Stimulated activated naive CD4-positive, alpha-beta T cell treated with Interleukin-2 at 50 U/mL for 16 hours (primary cell): ENCODE measurements at regions not wholly inside any gene's neighbourhood (a gene's known extent, or its start where the extent isn't known, plus 50 kb on each side); places are given as distances from the start of the nearest gene placed in this dataset.
"Not testable (repeated sequence)": the region's sequence is repeated elsewhere in the genome, so short reads cannot be mapped to it uniquely, and the experiment has no call there.

Experiments used
- DNase-seq: peaks from one replicate; lab custom pipeline; 2025; lab: John Stamatoyannopoulos, UW

DNA sequence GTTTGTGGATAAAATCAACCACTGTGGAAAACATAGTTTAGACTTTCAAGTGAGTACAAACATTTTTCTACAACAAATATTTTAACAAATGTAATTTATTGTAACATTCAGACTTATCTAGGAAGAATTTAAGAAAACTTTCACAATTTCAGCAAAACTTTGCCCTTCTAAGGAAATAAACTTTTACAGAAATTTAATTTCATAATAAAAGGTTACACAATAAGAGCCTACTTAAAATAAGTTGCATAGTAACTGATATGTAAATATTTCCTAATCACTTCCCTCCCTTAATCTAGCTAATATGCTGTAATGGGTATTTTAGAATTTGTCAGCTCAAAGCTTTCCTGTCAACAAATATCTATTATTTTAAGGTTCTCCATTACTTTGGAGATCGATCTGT is 1899.9 kb downstream of the MAT2B start:
- no peak for DNase-seq

DNA sequence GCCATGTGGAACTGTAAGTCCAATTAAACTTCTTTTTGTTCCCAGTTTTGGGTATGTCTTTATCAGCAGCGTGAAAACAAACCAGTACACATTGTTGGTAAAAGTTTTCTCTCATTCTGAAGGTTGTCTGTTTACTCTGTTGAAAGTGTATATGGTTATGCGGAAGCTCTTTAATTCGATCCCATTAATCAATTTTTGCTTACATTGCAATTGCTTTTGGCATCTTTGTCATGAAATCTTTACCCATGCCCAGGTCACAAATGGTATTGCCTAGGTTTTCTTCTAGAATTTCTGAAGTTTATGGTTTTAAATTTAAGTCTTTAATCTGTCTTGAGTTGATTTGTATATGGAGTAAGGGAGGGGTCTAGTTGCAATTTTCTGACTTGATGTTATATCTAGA is 1901.9 kb downstream of the MAT2B start:
- DNase-seq: no peak

DNA sequence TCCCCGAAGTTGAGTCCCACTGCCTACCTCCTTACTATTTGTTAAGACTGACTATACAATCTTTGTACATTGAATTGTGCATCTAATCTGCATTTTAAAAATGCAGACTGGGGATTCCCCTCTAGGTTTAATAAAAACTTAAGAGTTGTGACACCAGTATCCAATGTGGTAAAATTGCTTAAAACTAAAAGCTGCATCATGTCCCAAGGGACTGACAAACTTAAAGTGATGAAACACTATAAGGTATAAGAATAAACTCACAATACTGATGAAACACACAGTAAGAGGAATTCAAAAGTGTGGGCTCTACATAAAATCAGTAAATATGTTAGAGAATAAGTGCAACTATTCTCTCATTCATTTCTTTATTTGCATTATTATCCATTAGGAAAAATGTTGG is 1905.1 kb downstream of the MAT2B start:
- no peak for DNase-seq

DNA sequence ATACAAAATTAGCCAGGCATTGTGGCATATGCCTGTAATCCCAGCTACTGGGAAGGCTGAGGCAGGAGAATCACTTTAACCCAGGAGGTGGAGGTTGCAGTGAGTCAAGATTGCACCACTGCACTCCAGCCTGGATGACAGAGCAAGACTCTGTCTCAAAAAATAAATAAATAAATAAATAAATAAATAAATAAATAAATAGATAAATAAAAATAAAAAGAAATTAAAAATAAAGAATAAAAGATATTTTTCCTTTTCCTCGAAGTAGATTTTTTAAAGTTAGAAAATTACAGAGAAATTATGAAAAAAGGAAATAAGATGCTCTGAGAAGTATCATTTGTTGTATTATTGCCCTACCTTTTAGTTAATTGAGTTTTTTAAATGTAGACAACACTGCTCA is 1906.1 kb downstream of the MAT2B start:
- not testable (repeated sequence) for DNase-seq

DNA sequence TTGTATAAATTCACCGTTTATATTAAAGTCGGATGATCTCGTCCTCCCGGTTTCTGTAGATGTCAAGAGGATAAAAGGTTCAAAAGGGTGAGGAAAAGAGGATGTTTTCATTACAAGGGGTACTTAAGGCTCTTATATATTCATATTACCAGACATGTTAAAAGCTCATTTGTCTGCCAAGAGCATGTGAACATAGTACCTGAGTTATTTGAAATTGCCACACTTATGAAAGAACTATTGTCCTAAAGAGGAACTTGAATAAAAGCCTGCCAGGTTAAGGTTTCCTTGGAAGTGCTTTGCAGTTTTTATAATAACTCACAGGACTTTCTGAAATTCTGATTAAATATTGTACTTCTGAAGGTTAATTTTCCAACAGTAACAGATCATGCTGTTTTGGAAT is 1915.1 kb downstream of the MAT2B start:
- no peak for DNase-seq

DNA sequence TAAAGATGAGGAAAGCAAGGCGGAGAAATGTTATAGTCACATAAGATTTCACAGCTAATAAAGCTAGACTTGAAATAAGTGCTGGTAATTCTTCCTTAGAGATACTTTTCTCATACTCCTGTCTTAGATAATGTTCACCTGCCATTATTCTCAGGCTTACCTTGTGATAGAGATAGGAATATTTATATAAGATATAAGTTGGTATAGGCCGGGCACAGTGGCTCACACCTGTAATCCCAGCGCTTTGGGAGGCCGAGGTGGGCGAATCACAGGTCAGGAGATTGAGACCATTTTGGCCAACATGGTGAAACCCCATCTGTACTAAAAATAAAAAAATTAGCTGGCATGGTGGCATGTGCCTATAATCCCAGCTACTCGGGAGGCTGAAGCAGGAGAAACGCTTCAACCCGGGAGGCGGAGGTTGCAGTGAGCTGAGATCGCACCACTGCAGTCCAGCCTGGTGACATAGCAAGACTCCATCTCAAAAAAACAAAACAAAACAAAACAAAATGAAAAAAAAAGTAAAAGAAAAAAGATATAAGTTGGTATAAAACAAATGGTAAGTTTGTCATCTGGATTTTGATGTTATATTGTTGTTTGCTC is 1918.4 kb downstream of the MAT2B start:
- no peak for DNase-seq

DNA sequence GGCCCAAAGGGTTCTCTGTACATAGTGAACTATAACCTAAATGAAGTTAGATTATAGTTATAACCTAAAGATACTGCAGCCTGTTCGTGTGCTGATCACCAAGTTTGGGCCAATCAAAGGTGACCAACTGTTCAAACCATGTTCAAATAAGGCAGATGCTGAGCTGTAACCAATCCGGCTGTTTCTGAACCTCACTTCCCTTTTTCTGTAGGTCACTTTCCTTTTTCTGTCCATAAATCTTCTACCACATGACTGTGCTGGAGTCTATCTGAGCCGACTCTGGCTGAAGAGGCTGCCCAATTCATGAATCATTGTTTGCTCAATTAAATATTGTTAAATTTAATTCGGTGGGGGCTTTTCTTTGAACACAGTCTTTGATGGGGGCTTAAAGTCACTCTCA is 1920.2 kb downstream of the MAT2B start:
- DNase-seq: no peak

DNA sequence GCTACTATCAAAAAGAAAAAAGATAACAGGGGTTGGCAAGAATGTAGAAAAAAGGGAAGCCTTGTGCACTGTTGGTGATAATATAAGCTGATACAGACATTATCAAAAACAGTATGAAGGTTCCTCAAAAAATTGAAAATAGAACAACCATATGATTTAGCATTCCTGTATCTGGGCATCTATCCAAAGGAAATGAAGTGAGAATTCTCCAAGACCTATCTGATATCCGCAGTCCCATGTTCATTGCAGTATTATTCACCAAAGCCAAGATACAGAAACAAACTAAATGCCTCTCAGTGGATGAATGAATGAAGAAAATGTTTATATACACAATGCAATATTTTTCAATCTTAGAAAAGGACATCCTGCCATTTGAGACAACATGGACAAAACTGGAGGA is 1943.3 kb downstream of the MAT2B start:
- no peak for DNase-seq

DNA sequence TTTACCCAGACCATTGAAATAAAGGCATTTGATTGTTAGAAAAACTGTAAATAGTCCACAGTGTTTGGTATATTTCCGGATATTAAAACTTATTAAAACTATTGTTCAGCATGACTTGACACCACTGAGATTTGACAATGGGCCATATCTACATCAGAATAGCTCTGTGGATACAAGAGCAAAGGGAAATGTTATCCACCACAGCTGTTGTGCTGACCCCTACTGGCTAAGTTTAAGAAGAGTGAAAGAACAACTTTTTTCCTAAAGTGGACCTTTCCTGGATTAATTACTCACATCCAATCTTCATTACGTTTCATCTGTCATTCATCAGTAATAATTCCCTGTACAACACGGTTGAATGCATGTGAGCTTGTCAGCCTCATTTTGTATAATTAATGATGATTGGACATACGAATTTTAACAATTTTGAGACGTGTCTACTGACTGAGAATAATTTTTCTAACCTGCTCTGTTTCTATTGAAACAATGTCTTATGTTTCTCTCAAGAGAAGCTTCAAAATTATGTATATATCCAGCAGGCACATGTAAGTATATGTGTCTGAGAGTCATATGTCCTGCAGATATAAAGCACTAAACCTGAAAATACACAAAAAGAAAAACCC is 1952.6 kb downstream of the MAT2B start:
- DNase-seq: no peak

DNA sequence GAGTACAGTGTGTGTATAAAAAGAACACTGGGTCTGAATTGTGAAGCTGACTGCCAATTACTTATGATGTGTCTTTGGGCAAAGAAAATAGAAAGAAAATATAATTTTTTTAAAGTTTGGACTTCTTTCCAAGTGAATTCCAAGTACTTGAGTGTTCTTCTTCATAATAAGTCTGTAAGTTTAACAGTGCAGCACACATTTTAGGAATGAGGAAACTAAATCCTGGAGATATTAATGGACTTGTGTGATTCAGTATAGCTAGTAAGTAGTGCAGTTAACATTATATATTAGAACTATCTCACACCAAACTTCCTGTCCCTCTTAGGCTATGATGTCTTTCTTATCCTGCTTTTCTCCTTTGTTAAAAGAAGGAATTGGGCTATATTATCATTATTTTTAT is 1953.8 kb downstream of the MAT2B start:
- DNase-seq: no peak

DNA sequence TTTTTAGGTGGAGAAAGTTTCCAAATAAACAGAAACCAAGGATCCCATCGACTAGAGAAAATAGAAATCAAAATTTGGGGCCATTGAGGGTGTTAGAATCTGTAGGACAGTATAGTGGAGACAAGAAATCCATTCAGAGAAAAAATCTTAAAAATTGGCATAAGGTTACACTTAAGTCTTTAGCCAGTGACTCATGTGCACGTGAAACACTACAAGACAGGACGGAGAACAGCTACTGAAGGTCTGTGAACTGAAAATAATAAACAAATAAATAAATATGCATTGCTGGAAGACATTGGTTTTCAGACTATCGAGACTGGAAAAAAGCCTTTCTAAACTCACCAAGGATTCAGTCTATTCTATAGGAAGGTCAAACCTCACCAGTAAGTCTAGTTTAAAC is 1955.5 kb downstream of the MAT2B start:
- no peak for DNase-seq

DNA sequence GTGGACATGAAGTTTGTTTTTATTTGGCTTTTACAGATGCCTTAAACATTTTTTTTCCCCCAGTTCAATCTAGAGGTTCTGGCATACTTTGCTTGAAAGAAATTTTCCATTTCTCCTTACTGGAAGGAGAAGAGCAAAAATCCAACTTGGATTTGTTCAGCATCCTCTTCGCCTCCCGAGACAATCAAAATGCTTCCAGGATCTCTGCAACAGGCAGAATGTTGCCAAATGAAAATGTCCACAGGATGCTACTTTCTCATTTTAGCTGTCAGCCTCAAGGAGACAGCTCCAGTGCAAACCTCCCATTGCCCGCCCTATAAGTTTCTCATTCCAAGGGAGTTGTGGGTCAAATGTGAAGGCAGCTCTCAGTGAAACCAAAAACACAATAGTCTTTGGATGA is 1972.1 kb downstream of the MAT2B start:
- no peak for DNase-seq

DNA sequence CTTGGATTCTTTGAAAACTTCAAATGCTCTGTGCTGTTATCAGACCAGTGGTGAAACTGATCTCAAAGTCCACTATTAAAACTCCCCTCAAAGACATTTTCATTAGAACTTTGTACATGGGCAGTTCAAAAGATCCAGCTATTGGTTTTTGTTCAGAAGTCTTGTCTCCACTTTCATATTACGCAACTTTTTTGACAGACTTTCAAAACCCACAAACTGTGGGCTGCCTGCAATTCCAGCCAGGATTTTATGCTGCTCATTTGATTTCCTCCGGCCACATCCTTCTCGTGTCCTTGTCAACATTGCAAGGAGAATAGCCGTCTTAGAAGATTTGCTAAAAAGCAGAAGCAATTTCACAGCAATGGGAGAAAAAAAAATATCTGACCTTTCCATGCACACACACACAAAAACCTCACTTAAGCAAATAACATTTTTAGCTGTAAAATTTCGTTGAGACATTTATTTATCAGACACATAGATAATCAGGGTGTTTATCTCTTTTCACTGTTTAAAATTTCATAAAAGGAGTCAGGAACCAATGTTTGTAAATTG is 1990.5 kb downstream of the MAT2B start:
- DNase-seq: no peak

DNA sequence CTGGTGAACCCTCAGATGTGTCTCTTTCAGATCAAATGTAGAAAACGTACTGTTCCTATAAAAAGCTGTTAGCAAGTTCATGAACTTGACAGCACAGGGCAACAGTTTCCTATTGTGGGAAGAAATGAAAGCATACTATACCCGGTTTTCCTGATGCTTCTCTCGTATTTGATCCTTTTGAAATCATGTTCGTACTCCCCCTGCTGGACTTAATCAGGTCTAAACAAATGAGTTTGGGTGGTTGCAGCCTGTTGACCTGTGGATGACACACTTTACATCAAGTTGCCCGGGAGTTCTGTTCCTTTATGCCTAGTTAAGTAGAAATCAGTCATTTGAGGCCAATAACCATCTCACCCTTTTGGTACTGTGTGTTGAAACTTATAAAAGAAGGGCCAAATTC is 1992.3 kb downstream of the MAT2B start:
- no peak for DNase-seq

DNA sequence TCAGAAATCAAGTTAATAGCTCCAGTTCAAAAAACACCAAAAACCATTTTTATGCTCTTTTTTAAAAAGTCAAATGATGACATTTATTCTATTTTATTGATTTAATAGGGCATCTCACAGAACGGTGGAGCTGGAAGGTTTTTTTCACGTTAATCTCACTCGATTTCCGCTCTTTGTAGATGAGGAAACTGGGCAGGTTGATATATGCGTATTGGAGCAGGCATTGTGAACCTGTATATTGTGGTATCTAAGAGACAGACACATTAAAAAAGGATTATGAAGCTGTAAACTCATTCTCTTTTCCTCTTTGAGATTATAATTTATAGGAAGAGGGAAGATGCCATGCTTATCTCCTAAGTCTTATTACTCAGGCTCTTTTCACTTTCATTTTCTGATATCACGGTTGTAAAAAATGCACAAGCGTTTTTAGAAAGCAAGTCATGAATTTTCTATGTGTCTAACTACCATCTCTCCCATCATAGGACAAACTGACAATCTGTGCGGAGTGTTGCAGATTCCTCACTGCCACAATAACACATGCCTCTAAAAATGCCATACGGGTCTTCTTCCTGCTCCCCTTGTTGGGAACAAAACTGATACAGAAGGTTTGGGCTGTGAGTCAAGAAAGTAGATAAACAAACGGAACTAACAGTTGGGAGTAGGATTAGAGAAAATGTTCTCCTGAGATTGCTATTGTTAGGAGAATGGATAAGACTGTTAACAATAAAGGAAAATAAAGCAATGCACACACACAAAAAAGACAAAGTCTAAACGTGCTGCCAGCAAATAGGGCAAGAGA is 1997.7 kb downstream of the MAT2B start:
- no peak for DNase-seq

DNA sequence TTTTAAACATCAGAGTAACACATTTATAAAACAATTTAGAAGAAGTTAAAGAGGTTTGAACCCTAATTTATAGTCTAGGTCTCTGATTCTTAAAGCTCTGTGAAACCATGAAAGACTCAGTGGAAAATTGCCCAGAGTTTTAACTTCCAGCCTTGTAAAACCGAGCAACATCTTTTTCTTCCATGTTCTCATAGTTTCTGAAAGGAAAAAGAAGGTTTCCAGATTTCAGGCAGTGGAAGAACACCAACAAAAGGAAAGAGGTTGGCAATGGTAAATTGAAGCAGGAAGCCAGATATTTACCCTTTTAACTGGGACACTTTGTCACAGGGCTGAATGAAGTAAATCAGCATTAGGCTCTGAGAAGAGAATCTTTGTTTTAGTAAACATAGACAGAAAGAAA is 1999.3 kb downstream of the MAT2B start:
- no peak for DNase-seq

DNA sequence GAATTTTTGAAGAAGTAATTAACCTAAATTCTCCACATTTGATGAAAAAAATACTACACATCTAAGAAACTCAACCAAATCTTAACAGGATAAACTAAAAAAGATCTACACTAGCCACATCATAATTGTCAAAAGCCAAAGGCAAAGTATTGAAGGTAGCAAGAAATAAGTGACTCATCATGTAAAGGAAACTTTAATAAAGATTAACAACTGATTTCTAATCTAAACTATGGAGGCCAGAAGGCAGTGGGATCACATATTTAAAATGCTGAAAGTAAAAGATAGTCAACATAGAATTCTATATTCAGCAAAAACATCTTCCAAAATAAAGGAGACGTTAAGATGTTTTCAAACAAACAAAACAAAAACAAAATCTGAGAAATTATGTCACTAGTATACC is 2002.9 kb downstream of the MAT2B start:
- no peak for DNase-seq

DNA sequence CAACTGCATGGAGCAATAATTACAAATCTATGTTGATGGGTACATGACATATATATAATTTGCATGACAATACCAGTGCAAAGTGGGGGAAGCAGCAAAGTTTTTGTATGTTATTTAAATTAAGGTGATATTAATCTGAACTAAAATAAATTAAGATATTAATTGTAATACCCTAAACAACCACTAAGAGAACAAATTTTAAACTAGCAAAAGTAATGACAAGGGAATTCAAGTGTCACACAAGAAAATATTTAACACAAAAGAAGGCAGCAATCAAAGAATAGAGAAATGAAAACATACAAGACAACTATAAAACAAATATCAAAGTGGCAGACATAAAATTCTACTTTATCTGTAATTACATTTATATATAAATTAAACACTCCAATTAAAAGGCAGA is 2003.4 kb downstream of the MAT2B start:
- DNase-seq: no peak

DNA sequence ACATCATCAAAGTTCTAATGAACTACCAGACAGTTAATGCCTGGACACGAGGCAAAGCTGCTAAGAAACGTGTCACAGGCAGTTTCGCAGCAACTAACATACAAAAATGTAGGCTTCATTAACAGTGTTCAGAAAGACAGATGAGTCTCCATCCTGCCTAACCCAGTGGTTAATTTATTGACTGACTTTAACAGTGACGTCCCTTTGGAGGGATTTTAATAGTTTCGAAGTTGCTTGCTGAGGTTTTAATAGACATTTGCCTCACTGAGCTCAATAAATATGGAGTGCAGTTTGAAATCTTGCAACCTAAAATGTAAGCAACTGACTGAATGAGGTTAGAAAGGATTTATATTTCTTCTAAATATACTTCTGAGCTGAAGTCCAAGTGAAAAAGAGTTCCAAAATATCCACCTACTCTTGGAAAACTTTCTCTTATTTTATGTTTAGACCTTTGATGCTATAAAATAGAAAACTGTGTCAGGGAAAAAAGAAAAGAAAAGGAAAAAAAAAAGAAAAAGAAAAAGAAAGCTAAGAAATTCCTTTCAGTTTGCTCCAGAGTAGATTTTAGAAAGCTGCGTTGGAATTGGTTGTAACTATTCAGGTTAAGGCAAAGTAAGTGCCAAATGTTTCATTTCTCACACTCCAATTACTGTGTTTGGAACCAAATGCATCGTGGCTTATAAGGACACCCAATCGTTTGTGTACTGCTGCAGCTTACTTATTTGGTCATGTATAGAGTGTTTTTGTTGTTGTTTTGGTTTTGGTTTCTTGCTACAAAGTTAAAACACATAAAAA is 2016.6 kb downstream of the MAT2B start:
- DNase-seq: no peak

DNA sequence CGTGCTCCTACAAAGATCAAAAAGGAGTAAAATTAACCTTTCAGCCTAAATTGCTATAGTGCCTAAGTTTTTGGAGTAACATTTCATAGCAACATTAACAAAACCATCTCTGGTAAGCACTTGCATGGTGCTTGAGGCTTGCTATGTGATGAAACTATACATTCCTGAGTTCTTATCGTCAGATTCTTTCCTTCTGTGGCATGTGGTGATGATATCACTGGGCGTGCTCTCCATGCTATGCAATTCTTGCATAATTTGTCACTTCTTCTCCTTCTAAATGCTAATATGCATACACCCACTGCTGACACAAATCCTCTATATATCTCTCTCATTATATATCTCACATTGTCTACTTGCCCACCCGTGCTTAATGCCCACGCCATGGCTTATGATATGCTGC is 2019.9 kb downstream of the MAT2B start:
- no peak for DNase-seq

DNA sequence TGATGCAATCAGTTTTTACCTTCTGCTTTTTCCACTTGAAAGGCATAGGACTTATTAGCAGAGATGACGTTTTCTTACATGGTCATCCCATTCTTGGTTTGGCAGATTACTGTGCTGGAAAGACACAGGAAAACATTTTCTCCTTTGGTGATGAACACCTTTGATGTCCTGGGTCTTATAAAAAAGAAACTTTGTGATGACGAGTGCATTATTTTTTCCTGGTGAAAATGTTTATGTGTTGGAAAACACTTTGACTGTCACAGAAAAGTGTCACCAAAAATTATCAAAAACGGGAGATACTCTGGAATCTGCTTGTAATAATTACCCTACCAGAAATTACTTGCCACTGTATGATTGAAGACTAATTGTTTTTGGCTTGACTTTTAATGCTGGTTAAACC is 2020.9 kb downstream of the MAT2B start:
- DNase-seq: no peak

DNA sequence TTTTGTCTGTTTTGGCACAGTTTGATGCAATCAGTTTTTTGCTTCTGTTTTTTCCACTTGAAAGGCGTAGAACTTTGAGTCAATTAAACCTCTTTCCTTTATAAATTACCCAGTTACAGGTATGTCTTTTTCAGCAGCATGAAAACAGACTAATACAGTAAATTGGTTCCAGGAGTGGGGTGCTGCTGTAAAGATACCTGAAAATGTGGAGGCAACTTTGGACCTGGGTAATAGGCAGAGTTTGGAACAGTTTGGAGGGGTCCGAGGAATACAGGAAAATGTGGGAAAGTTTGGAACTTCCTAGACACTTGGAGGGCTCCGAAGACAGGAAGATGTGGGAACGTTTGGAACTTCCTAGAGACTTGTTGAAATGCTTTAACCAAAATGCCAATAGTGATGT is 2022.2 kb downstream of the MAT2B start:
- no peak for DNase-seq
